ENCODE measurements at regions not wholly inside any gene's neighbourhood (a gene's known extent, or its start where the extent isn't known, plus 50 kb on each side); places are given as distances from the start of the nearest gene placed in this dataset.

DNA sequence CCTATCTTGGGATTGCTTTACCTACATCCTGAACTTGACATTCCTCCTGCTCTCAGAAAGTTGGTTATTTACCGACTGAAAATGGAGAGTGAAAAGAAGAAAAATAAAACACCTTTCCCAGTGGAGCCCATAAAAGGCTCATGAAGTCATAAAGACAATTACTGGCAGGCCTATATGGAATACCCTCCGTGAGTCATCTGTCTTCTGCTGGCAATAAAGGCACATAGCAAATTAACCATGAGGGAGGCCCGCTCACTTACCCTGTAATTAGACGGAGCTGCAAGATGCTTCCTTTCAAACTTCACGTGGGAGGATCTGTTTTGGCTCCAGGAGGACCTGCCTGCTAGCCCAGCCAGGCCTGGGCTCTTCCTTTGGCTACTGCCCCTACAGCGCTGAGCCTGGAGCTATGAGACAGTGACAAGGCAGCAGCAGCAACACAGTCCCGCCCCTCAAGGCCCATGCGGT, 540.4 kb downstream of the BUD13 start:
- in situ Hi-C loops (cut with MboI; ENCODE audit: low sequenced_read_pairs): loop anchor here (25.0 kb wide), 1 partner anchor 895 kb away; no protein-coding TSS in a partner anchor

DNA sequence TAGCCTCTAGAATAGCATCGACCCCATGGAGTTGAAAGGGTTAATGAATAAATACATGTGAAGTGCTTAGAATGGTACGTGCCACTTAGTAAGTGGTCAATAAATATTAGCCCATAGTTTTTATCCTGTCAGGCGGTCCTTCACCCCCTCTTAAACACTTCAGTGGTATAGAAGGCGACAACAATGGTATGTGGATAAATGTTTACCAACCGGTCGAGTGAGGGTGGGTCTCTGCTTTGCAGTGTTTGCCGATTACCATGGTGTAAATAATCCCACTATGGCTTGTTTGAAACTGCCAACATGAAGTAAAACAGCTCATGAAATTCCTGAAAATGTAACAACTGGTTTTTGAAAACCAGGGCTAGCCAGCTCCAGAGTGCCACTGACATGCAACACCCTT, 541.2 kb downstream of the BUD13 start:
- in situ Hi-C loops (cut with MboI; ENCODE audit: low sequenced_read_pairs): loop anchor here (25.0 kb wide), 1 partner anchor 894 kb away; no protein-coding TSS in a partner anchor

DNA sequence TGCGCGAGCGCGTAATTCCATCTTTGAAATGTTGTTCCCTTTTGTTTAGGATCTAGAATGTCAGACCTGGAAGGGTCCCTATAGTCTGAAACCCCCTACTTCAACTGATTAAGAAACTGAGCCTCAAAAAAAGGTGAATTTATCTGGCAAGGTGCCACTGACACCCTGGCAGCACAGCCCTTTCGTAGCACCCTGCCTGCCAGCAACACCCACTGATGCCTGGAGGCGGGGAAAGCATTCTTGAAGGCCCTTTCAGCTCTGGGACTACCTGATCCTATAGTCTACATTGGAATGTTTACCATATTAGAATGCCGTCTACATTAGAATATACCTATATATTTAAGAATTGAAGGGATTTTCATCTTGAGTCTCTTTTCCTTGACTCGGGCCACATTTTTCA, 542.3 kb downstream of the BUD13 start:
- in situ Hi-C loops (cut with MboI; ENCODE audit: low sequenced_read_pairs): loop anchor here (25.0 kb wide), 1 partner anchor 893 kb away; no protein-coding TSS in a partner anchor

DNA sequence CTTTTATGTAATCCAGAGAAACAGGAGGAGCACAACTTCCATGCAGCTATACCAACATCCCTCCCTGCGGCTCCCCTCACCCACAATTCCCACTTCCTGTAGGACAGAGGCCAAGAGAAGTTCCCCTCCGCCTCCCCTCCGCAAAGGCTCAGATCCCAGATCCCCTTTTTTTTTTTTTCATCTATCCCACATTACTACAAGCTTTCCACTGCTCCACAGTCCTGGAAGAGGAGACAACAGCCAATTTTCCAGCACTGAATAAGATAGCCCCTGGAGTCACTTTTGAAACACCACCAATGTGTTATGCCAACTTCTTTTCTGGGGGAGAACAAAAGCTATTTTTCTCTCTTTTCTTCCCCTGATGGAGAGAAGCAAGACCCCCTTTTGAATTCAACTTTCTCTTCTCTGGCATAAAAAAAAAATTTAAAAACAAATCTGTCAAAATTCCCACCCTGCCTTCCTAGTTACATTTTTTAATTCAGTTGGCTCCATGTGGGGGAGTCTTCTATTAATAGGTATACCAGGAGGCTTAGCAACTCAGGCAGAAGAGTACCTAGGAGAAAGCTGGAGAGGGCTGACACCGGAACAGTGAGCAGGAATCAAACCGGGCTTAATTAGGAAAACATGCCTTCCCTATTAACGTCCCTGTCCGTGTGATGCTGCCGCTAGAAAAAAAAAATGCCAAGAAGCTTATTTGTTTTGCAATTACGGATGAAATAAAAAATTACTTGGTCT, 543.4 kb downstream of the BUD13 start:
- in situ Hi-C loops (cut with MboI; ENCODE audit: low sequenced_read_pairs): loop anchor here (25.0 kb wide), 1 partner anchor 892 kb away; no protein-coding TSS in a partner anchor

DNA sequence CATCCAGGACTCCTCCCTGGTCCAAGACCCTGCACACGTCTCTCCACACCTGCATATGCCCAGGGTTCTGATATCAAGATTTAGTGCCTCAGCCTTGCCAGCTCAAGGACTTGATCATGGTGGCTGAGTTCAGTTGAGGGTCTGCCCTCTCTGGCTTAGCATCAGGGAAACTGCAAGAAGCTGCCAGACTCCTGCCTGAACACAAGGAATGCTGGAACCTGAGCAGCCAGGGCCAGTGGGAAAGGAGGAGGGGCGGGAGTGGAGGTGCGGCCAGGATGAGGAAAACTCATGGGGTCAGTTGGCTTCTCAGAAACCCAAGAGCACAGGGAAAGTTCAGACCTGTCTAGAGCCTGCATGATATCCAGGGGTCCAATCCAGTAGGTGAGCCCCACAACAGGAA, 546.1 kb downstream of the BUD13 start:
- in situ Hi-C loops (cut with MboI; ENCODE audit: low sequenced_read_pairs): loop anchor here (25.0 kb wide), 1 partner anchor 889 kb away; no protein-coding TSS in a partner anchor

DNA sequence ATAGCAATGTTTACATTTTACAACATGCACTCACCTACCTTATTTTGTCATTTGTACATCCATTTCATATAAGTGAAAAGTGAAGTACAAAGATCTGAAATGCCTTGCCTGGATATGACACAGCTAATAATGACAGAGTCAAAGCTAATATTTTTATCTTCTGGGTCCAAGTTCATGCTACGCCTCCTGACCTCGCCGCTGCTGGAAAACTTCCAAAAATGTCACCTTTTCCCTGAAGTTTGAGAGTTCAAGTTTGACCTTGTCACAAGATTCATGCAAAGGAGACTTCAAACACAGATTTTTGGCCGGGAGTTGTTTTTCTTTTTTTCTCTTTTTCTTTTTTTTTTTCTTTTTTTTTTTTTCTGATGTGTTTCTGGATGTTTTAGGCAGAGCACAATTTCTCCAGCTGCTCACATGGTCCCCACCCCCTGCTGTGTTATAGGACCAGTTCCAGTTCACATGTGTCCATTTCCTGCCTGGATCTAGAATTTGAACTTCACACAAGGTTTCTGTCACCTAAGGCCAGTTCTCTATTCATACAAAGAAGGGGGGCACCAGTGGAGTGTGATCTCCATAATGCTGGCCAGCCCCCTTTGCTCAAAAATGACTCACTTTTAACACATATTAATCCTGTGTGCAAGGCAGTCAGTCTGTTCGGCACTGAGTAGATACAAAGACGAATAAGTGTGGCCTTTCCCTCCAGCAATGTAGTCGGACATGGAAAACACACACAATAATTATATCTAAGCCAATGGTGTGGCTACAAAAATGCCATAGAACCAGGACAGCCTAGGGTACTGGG, 546.8 kb downstream of the BUD13 start:
- in situ Hi-C loops (cut with MboI; ENCODE audit: low sequenced_read_pairs): loop anchor here (25.0 kb wide), 1 partner anchor 889 kb away; no protein-coding TSS in a partner anchor

DNA sequence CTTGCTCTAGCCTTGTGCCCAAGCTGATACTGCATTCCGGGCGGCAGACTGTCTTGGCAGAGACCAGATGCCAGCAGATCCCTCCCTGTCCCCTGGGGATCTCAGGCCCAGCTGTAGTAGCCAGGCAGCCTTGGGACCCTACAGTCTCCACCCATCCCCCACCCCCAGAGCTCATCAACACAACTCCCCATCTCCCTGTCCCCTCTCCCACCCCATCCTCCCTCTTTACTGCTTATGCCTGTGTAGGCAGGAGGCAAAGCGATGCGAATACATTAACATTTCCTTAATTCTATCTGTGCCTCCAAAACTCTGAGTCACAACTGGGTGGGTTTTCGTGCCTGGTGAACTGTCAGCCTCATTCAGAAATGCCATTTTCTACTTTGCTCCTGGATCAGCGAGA, 547.6 kb downstream of the BUD13 start:
- in situ Hi-C loops (cut with MboI; ENCODE audit: low sequenced_read_pairs): loop anchor here (25.0 kb wide), 1 partner anchor 888 kb away; no protein-coding TSS in a partner anchor

DNA sequence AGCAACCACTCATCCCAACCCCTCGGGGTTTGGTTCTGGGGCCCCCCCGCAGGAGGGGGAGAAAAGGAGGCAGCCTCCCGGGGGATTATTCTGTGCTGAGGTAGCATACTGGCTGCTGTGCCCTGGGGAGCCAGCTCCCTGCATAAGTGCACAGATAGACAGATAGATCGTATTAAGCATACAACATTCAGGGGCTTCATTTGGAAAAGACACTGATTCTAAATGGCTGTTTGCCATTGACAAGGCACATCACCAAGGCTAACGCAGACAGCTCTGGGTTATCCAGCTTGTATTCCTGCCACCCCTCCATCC, 547.9 kb downstream of the BUD13 start:
- in situ Hi-C loops (cut with MboI; ENCODE audit: low sequenced_read_pairs): loop anchor here (25.0 kb wide), 1 partner anchor 888 kb away; no protein-coding TSS in a partner anchor

DNA sequence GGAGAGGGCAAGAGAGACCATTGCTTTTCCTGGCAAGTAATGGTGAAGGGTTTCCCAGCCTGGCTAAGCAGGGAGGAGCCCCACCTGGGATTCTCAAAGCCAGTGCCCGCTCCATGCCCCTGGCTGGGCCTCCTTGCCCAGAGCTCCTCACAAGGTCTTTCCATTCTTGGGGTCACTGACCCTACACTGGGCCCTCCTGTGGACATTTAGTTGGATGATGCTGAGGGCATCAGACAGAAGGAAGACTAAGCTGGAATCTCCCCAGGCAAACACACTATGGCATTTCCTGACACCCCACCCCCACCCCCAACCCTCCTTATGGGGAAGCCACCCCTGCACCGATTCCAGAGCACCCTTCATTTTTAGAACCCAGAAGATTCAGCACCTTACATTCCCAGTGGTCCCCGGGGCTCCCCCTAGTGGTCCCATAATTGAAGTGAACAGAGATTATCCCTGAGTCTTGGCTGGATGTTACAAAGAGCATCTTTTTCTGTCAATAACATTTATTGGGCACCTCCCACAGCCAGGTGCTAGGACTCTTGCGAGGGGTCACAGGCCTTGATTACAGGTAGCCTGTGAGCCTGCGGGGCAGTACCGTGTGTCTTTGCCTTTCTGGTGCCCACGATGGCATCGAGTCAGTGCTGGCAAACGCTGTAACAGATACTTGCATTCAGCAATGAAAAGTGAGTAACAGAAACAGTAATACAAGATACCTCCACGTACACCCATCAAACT, 548.5 kb downstream of the BUD13 start:
- in situ Hi-C loops (cut with MboI; ENCODE audit: low sequenced_read_pairs): no loop called here

DNA sequence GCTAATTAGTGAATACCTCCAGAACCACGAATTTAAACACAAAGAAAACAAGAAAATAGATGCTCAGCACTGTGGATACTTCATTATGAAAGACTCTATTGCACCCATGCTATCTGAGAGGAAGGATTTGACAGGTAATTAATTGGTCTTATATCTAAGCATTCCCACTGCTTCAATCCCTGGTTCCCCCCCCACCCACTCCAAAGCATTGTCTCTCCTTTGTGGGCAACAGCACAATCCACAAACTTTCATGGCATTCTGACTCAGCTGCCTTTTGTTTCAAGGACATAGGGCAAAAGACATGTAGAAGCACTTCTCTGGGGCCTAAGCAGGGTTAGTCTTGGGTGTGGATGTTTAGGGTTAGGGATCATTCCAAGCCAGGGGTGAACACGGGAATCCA, 551.4 kb downstream of the BUD13 start:
- in situ Hi-C loops (cut with MboI; ENCODE audit: low sequenced_read_pairs): no loop called here

DNA sequence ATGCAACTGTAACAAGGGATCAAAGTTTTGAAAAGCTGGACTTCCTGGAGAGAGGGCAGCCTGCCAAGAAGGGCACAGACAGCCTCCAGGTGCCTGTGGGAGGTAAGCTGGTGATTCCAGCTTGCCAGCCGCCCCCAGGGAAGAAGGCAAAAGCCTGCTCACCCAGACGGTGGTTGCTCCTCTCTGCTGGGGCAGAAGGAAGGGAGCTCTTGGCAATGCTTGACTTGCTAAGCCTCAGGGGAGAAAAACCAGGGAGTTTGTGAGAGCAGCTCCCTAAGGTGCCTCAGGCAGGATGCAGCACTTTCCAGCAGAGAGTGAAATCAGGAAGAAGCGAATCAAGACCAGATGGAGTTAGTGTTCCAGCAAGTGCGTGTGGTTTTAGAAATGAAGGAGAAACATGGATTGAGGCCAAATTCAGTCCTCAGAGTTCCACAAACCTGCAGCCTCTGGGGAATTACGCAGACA, 553.6 kb downstream of the BUD13 start:
- in situ Hi-C loops (cut with MboI; ENCODE audit: low sequenced_read_pairs): no loop called here

DNA sequence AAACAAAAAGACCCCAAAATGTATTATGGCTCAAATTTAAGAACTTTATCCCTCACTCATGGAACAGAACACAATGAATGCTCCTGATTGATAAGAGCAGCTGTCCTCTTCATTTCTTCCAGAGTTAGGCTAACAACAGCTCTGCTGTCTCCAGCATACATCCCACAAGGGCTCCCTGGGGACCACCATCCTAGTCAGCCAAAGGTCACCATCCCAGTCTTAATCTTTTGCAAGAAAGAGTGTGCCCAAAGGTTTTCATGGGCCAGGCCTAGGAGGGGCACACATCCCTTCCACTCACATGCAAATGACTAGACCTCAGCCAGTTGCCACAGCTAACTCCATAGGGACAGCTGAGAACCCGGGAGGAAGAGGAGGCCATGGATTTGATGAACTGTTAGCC, 555.3 kb downstream of the BUD13 start:
- in situ Hi-C loops (cut with MboI; ENCODE audit: low sequenced_read_pairs): no loop called here

DNA sequence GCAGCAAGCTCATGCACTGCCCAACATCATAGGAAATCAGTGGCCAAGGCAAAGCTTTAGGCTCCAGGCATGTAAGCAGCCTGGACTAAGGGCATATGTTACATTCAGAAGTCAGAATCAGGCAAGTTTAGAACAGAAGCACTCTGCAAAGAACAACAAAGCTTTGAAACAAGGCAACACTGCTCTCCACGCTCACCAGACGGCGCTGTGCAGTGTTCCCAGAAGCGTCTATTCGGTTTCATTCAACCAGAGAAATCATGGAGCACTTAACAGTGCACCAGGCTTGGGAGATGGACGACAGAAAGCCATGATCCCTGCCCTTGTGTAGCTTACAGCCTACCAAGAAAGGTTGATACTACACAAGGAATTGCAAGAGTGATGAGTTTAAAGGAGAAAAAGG, 555.8 kb downstream of the BUD13 start:
- in situ Hi-C loops (cut with MboI; ENCODE audit: low sequenced_read_pairs): no loop called here

DNA sequence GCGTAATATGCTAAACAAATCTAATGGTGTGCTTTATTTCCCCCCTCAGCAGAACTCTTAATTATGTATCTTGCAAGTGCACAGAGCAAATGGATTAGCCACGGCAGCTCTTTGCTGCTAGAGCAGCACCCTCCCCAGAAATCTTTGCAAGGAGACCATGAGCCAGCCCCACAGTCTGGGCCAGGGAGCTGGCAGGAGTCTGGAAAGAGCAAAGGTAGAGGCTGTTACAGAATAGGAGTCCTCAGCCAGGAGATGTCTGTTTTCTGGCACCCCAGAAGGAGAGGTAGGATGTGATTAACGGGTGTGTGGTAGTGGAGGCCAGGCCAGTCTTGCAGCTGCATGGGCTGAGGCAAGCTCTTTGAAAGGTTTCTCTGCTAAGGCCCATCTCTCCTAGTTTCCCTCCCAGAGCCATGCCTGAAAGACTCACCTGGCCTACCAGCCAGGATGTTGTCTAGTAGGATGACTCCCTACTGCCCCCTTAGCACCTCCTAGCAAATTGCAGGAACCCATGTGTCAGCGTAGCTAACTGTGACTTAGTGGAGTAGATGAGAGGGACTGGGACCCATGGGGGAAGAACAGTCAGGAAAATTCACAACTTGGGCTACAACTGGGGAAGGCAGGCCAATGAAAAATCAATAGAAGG, 557.2 kb downstream of the BUD13 start:
- in situ Hi-C loops (cut with MboI; ENCODE audit: low sequenced_read_pairs): no loop called here

DNA sequence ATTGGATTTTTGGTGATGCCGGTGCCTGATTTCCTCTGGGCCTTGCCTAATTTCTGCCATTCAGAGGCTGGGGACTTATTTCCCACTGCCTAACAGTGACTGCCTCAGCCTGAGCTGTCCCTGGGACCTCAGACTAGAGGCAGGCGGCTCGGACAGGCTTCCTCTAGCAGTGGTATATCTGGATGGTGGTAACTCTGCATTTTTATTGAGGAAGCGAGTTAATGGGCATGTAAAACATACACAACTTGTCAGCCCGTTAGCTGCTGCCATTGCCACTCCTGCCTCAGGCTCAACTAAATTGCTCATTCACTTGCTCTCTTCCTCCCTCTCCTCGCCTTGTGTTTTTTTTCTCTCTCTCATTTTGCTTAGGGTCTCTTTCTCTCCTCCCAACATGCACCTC, 561.6 kb downstream of the BUD13 start:
- in situ Hi-C loops (cut with MboI; ENCODE audit: low sequenced_read_pairs): no loop called here

DNA sequence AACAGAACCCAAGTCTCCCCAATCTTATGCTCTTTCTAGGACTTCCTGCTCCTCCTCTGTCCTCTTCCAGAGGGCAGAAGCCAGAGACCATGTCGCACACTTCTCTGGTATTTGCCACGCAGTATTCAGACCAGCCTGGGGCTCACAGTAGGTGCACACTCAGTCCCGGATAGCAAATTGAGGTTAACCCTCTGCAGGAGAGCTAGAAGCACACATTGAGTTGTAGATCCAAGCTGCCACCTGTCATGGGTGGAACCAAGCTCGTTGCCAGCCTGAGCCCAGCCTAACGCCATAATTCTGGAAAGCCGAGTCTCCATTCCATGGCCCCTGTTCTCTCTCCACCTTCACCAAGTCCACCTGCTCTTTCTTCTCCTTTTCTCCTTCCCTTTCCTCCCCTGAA, 562.1 kb downstream of the BUD13 start:
- in situ Hi-C loops (cut with MboI; ENCODE audit: low sequenced_read_pairs): no loop called here

DNA sequence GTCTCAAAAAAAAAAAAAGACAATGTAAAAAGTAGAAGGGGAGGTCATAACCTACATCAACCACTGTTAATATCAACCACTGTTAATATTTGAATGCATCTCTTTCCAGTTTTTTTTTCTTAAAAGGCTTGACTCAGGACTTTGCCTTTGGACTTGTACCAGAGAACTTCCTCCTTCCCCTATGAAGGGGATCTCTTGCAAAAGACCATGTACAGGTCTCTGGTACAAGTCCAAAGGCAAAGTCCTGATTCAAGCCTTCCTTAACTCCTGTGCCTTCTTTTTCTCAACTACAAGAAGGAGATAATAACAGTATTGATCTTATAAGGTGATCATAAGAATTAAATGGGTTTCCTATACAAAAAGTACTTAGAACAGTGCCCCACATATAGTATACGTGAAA, 563.5 kb downstream of the BUD13 start:
- in situ Hi-C loops (cut with MboI; ENCODE audit: low sequenced_read_pairs): no loop called here

DNA sequence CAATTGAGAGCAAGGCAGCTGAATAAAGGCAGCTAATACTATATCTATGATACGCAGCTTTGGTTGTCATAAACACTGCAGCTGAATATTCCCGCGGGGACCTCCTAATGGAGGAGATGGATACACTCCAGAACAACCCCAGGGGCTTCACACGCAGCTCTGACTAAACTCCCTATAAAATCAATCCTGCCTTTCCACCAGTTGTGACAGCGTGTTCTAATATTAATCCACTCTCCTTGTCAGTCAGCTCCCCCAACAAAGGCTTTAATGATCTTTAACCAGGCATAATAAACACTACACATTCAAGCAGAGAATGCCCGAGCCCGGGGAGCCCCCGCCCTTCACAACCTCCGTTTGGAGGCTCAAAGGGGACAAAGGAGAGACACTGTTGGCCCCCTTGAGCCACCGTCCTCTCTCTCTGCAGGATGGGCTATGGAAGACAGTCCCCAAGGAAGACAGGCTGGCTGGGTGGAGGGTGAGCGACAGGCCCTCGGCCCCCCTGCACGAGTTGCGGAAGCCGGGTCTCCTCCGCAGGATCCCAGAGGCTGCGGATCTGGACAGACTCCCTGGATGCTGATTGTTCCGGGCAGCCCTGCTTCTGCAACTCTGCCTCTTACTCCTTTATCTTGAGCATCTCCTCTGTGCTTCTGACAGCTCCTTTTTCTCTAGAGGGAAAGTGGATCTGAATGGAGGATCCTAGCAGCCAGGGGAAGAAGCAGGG, 565.2 kb downstream of the BUD13 start:
- in situ Hi-C loops (cut with MboI; ENCODE audit: low sequenced_read_pairs): no loop called here

DNA sequence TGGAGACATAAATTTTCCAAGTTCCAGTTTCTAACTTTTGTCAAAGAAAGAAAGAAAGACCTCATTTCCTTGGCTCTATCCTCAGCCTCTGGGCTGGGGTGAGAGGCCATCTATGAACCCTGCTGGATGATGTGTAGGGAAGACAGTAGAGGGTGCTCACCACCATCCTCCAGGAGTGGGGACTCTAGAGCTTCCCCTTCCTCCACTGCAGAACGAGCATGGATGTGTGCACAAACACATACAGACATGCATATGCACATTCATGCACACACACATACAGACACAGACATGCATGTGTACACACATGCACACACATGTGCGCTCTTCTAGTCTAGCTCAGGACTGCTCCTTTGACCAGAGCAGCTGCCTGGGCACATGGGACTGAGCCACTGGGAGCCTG, 565.8 kb downstream of the BUD13 start:
- in situ Hi-C loops (cut with MboI; ENCODE audit: low sequenced_read_pairs): no loop called here

DNA sequence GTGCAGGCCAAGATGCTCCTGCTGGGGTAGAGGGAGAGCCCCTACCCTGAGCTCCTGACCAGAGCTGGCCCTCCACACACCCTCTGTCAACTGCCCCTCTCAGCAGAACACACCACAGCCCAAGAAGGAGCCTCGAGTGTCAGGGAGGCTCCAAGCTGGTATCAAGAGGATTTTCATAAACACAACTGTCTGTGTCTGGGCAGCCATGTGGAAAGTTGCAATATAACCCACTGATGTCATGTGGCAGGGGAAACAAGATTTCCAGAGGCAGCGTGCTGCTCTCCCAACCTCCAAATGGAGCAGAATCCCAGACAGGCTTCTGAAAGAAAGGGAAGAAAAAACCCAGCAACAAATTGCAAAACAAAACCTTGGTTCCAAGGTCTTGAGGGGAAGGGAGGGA, 569.9 kb downstream of the BUD13 start:
- in situ Hi-C loops (cut with MboI; ENCODE audit: low sequenced_read_pairs): no loop called here

All from HL-60/S4 (cell line).